Stimulated activated CD4-positive, alpha-beta T cell treated with anti-CD3 and anti-CD28 coated beads, Interleukin-4, amount 100 ng/mL, for 48 hours (primary cell): ENCODE measurements at regions not wholly inside any gene's neighbourhood (a gene's known extent, or its start where the extent isn't known, plus 50 kb on each side); places are given as distances from the start of the nearest gene placed in this dataset.

Experiments used
- DNase-seq, 2 donors: peaks; one replicate each; pipeline ENCODE4 v3.0.0-alpha.2; 2020; ENCODE audit warnings: low read depth in 2 of 2

GRCh38 chr1:83034851-83035250 lies 964.1 kb downstream of the TTLL7 start:
- DNase-seq, result no peak

GRCh38 chr1:83033682-83034081 lies 965.2 kb downstream of the TTLL7 start:
- no peak for DNase-seq

- no peak for DNase-seq
These were observed 969.0 kb downstream of the TTLL7 start for GRCh38 chr1:83029916-83030315.

- no peak for DNase-seq
These were observed 969.9 kb downstream of the TTLL7 start for GRCh38 chr1:83029050-83029449.

- no peak for DNase-seq
These were observed 970.5 kb downstream of the TTLL7 start for GRCh38 chr1:83028467-83028866.

- DNase-seq, result no peak
These were observed 971.4 kb downstream of the TTLL7 start for GRCh38 chr1:83027511-83027910.

GRCh38 chr1:83026745-83027144 lies 972.2 kb downstream of the TTLL7 start:
- DNase-seq, result no peak

GRCh38 chr1:83024251-83024767 lies 974.6 kb downstream of the TTLL7 start:
- no peak for DNase-seq

- DNase-seq, result no peak
These were observed 975.7 kb downstream of the TTLL7 start for GRCh38 chr1:83023212-83023611.

GRCh38 chr1:83022206-83022605 lies 976.7 kb downstream of the TTLL7 start:
- DNase-seq, result no peak

GRCh38 chr1:83017701-83018100 lies 981.2 kb downstream of the TTLL7 start:
- DNase-seq, result no peak

GRCh38 chr1:83017276-83017675 lies 981.7 kb downstream of the TTLL7 start:
- no peak for DNase-seq

GRCh38 chr1:83016354-83016849 lies 982.5 kb downstream of the TTLL7 start:
- DNase-seq, result no peak

GRCh38 chr1:83015163-83015562 lies 983.8 kb downstream of the TTLL7 start:
- no peak for DNase-seq

- DNase-seq, result no peak
These were observed 986.0 kb downstream of the TTLL7 start for GRCh38 chr1:83012950-83013349.

GRCh38 chr1:83011265-83011664 lies 987.7 kb downstream of the TTLL7 start:
- DNase-seq, result no peak

- no peak for DNase-seq
These were observed 992.7 kb downstream of the TTLL7 start for GRCh38 chr1:83006271-83006670.

GRCh38 chr1:83000286-83000685 lies 998.6 kb downstream of the TTLL7 start:
- DNase-seq, result no peak

GRCh38 chr1:82995951-82996350 lies 1003.0 kb downstream of the TTLL7 start:
- DNase-seq, result no peak

- DNase-seq, result no peak
These were observed 1004.2 kb downstream of the TTLL7 start for GRCh38 chr1:82994616-82995263.

GRCh38 chr1:82991569-82991968 lies 1007.4 kb downstream of the TTLL7 start:
- DNase-seq, result no peak

GRCh38 chr1:82979593-82980236 lies 1019.2 kb downstream of the TTLL7 start:
- no peak for DNase-seq
